Breast epithelium (tissue), 4 donors: ENCODE measurements at regions not wholly inside any gene's neighbourhood (a gene's known extent, or its start where the extent isn't known, plus 50 kb on each side); places are given as distances from the start of the nearest gene placed in this dataset.

Experiments used
- DNase-seq, 2 donors: peaks; one replicate each; pipeline ENCODE4 v3.0.0-alpha.2; 2019; ENCODE audit warnings: low spot score in 2 of 2
- H3K27ac ChIP-seq, 2 donors: fragments of 200-600 bp; sonication (generic) in 1 of 2; one replicate each; pipeline ENCODE4 v1.5.1; 2016 to 2019; ENCODE audit warnings: mild to moderate bottlenecking in 1 of 2
- H3K27me3 ChIP-seq, 2 donors: fragments of 200-600 bp; sonication (generic) in 1 of 2; one replicate each; pipeline versions ENCODE4 v1.5.1 to v1.6.0; 2017 to 2019; ENCODE audit warnings: control low read depth in 1 of 2, mild to moderate bottlenecking in 1 of 2
- H3K36me3 ChIP-seq: fragments of 200-600 bp; one replicate; pipeline ENCODE4 v1.5.1; 2019
- H3K4me1 ChIP-seq, 2 donors: fragments of 200-600 bp; sonication (generic); one replicate each; pipeline ENCODE4 v1.5.1; 2016 to 2019; ENCODE audit warnings: control low read depth in 1 of 2
- H3K4me3 ChIP-seq, 3 donors: fragments of 200-600 bp; sonication (generic); 1 replicate in 2 of 3; 2 replicates in 1 of 3; pipeline ENCODE4 v1.5.1; 2016 to 2019; ENCODE audit warnings: mild to moderate bottlenecking in 3 of 3, moderate library complexity in 2 of 3
- H3K9me3 ChIP-seq, 2 donors: fragments of 200-600 bp; sonication (generic) in 1 of 2; one replicate each; pipeline ENCODE4 v1.5.1; 2016 to 2019; ENCODE audit warnings: control low read depth in 1 of 2
- POLR2A ChIP-seq: fragments of 450-650 bp; IDR thresholded peaks from one replicate; pipeline ENCODE4 v1.6.1; 2016; ENCODE audit warnings: antibody characterized with exemption, mild to moderate bottlenecking, moderate library complexity
- POLR2AphosphoS5 ChIP-seq, 3 donors: sonication (generic); formaldehyde crosslinking; IDR thresholded peaks; one replicate each; pipeline ENCODE4 v1.6.1; 2017; ENCODE audit warnings: antibody characterized with exemption in 3 of 3
- intact Hi-C: fragments of 100-400 bp; cut with DNase I; formaldehyde crosslinking; loops from one replicate; pipeline ENCODE4 v1.15.1; 2023; ENCODE audit warnings: low total_unique reads
- TF ChIP-seq, protein P1 (sequence below), 3 donors: fragments of 450-650 bp; IDR thresholded peaks; one replicate each; pipeline ENCODE4 v1.5.1; 2016 to 2017; ENCODE audit warnings: antibody characterized with exemption in 3 of 3, mild to moderate bottlenecking in 3 of 3, moderate library complexity in 3 of 3

GRCh38 chr14:53711205-53711604, 245.4 kb downstream of the BMP4 start:
- H3K4me3 ChIP-seq = no peak overlapping the region
- no peak for TF ChIP-seq POLR2A
- TF ChIP-seq, protein P1, sequence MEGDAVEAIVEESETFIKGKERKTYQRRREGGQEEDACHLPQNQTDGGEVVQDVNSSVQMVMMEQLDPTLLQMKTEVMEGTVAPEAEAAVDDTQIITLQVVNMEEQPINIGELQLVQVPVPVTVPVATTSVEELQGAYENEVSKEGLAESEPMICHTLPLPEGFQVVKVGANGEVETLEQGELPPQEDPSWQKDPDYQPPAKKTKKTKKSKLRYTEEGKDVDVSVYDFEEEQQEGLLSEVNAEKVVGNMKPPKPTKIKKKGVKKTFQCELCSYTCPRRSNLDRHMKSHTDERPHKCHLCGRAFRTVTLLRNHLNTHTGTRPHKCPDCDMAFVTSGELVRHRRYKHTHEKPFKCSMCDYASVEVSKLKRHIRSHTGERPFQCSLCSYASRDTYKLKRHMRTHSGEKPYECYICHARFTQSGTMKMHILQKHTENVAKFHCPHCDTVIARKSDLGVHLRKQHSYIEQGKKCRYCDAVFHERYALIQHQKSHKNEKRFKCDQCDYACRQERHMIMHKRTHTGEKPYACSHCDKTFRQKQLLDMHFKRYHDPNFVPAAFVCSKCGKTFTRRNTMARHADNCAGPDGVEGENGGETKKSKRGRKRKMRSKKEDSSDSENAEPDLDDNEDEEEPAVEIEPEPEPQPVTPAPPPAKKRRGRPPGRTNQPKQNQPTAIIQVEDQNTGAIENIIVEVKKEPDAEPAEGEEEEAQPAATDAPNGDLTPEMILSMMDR (IDR thresholded peaks at IDR 0.05) = no peak
- no peak for TF ChIP-seq POLR2AphosphoS5 (IDR thresholded peaks at IDR 0.05)
- no peak overlapping the region for H3K27ac ChIP-seq
- intact Hi-C loops = no loop called here
- H3K9me3 ChIP-seq = no peaks in the 10 kb centered on the region
- H3K36me3 ChIP-seq = no peaks in the 10 kb centered on the region
- H3K27me3 ChIP-seq = no peaks in the 10 kb centered on the region
- DNase-seq = no peak
- H3K4me1 ChIP-seq = no peaks in the 10 kb centered on the region

GRCh38 chr14:53710615-53711014, 246.0 kb downstream of the BMP4 start:
- TF ChIP-seq POLR2A = no peak
- TF ChIP-seq, protein P1 (IDR thresholded peaks at IDR 0.05) = no peak
- no peak for TF ChIP-seq POLR2AphosphoS5 (IDR thresholded peaks at IDR 0.05)
- H3K27ac ChIP-seq = no peak overlapping the region
- H3K4me3 ChIP-seq = no peak overlapping the region
- no peaks in the 10 kb centered on the region for H3K27me3 ChIP-seq
- H3K4me1 ChIP-seq = no peaks in the 10 kb centered on the region
- DNase-seq = no peak
- no peaks in the 10 kb centered on the region for H3K36me3 ChIP-seq
- intact Hi-C loops = no loop called here
- no peaks in the 10 kb centered on the region for H3K9me3 ChIP-seq

- Histone ChIP-seq H3K4me1 (no peaks in the 10 kb centered on the region), H3K4me3 (no peak overlapping the region), H3K9me3 (no peaks in the 10 kb centered on the region), H3K36me3 (no peaks in the 10 kb centered on the region), H3K27ac (no peak overlapping the region), H3K27me3 (no peaks in the 10 kb centered on the region)
- TF ChIP-seq POLR2AphosphoS5 (IDR thresholded peaks at IDR 0.05) (no peak), POLR2A (no peak)
- TF ChIP-seq, protein P1 (IDR thresholded peaks at IDR 0.05) = no peak
- no peak for DNase-seq
- intact Hi-C loops = no loop called here
These were observed 247.2 kb downstream of the BMP4 start for GRCh38 chr14:53709381-53709780.

GRCh38 chr14:53703457-53703856, 253.2 kb downstream of the BMP4 start:
- H3K27me3 ChIP-seq = no peaks in the 10 kb centered on the region
- H3K4me3 ChIP-seq = no peak overlapping the region
- H3K9me3 ChIP-seq = no peaks in the 10 kb centered on the region
- intact Hi-C loops = no loop called here
- no peaks in the 10 kb centered on the region for H3K36me3 ChIP-seq
- DNase-seq = no peak
- TF ChIP-seq POLR2A (no peak), POLR2AphosphoS5 (IDR thresholded peaks at IDR 0.05) (no peak)
- TF ChIP-seq, protein P1 (IDR thresholded peaks at IDR 0.05) = no peak
- H3K4me1 ChIP-seq = no peaks in the 10 kb centered on the region
- no peak overlapping the region for H3K27ac ChIP-seq

GRCh38 chr14:53701108-53701875, 255.3 kb downstream of the BMP4 start:
- intact Hi-C loops = no loop called here

More at GRCh38 chr14:53701108-53701875, 255.3 kb downstream of the BMP4 start:
- Histone ChIP-seq H3K4me3 (no peak overlapping the region), H3K9me3 (no peaks in the 10 kb centered on the region), H3K36me3 (no peaks in the 10 kb centered on the region), H3K27me3 (no peaks in the 10 kb centered on the region), H3K27ac (no peak overlapping the region), H3K4me1 (no peaks in the 10 kb centered on the region)
- TF ChIP-seq POLR2AphosphoS5 (IDR thresholded peaks at IDR 0.05) (no peak), POLR2A (no peak)
- TF ChIP-seq, protein P1 (IDR thresholded peaks at IDR 0.05) = no peak
- DNase-seq = no peak
